ENCODE measurements at regions not wholly inside any gene's neighbourhood (a gene's known extent, or its start where the extent isn't known, plus 50 kb on each side); places are given as distances from the start of the nearest gene placed in this dataset.

- no peak overlapping the region for H3K27ac ChIP-seq
- TF ChIP-seq POLR2A (IDR thresholded peaks at IDR 0.05) (no peak), CTCF (IDR thresholded peaks at IDR 0.05) (no peak)
- no peaks in the 10 kb centered on the region for H3K4me1 ChIP-seq
- H3K36me3 ChIP-seq (ENCODE audit: low read depth, missing control alignments): no peaks in the 10 kb centered on the region
- no peak for DNase-seq
- no peaks in the 10 kb centered on the region for H3K27me3 ChIP-seq
- no peak overlapping the region for H3K4me3 ChIP-seq
- no peaks in the 10 kb centered on the region for H3K9me3 ChIP-seq
- WGBS, 2 donors: 86 to 100% methylated on average over 3 to 9 of the region's 9 CpGs
- intact Hi-C loops (cut with DNase I; ENCODE audit: low total_unique reads): no loop called here
Measured at GRCh38 chrX:68929332-68930150, 100.7 kb downstream of the EFNB1 start.

- TF ChIP-seq CTCF (IDR thresholded peaks at IDR 0.05) (no peak), POLR2A (IDR thresholded peaks at IDR 0.05) (no peak)
- intact Hi-C loops (cut with DNase I; ENCODE audit: low total_unique reads): no loop called here
- WGBS, 2 donors: 89 to 99% methylated on average over 7 of the region's 7 CpGs
- no peak for DNase-seq
- Histone ChIP-seq H3K9me3 (no peaks in the 10 kb centered on the region), H3K27me3 (no peaks in the 10 kb centered on the region), H3K4me1 (no peaks in the 10 kb centered on the region), H3K27ac (no peak overlapping the region), H3K36me3 (ENCODE audit: low read depth, missing control alignments) (no peaks in the 10 kb centered on the region), H3K4me3 (no peak overlapping the region)
Measured at GRCh38 chrX:68928401-68928800, 99.6 kb downstream of the EFNB1 start.

DNA sequence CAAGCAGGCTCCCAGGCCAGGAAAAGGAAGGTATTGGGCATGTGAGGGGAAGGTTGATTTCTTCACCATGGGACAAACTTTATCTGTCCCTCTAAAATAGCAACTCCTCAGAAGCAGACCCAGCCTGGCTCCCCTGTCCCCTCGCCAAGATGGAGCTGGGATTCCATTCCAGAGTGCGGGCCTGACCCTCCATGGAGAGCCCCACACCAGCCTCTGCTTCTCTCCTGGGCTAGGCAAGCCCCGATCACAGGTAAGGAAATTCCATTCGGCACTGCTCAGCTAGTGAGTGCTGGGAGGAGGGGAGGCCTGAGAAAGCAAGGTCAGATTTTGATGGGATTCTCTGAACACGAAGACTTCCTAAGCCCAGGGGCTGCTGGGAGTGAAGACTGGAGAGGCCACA, 98.4 kb downstream of the EFNB1 start:
- WGBS, 2 donors: 93% methylated on average over 2 of the region's 5 CpGs; no CpG with 5 or more reads in 1 of the 2 donors
- intact Hi-C loops (cut with DNase I; ENCODE audit: low total_unique reads): no loop called here
- no peak overlapping the region for H3K27ac ChIP-seq
- no peaks in the 10 kb centered on the region for H3K27me3 ChIP-seq
- no peaks in the 10 kb centered on the region for H3K36me3 ChIP-seq (ENCODE audit: low read depth, missing control alignments)
- no peak overlapping the region for H3K4me3 ChIP-seq
- TF ChIP-seq CTCF (IDR thresholded peaks at IDR 0.05) (no peak), POLR2A (IDR thresholded peaks at IDR 0.05) (no peak)
- no peaks in the 10 kb centered on the region for H3K4me1 ChIP-seq
- no peak for DNase-seq
- no peaks in the 10 kb centered on the region for H3K9me3 ChIP-seq

- 73 to 95% methylated on average over 2 of the region's 2 CpGs for WGBS, 2 donors
- intact Hi-C loops (cut with DNase I; ENCODE audit: low total_unique reads): no loop called here
- Histone ChIP-seq H3K27me3 (no peaks in the 10 kb centered on the region), H3K9me3 (no peaks in the 10 kb centered on the region), H3K27ac (no peak overlapping the region), H3K36me3 (ENCODE audit: low read depth, missing control alignments) (no peaks in the 10 kb centered on the region), H3K4me3 (no peak overlapping the region), H3K4me1 (no peaks in the 10 kb centered on the region)
- no peak for DNase-seq
- TF ChIP-seq CTCF (IDR thresholded peaks at IDR 0.05): no peak
- TF ChIP-seq POLR2A (IDR thresholded peaks at IDR 0.05): no peak
Measured at GRCh38 chrX:68923147-68923546, 94.3 kb downstream of the EFNB1 start.

DNA sequence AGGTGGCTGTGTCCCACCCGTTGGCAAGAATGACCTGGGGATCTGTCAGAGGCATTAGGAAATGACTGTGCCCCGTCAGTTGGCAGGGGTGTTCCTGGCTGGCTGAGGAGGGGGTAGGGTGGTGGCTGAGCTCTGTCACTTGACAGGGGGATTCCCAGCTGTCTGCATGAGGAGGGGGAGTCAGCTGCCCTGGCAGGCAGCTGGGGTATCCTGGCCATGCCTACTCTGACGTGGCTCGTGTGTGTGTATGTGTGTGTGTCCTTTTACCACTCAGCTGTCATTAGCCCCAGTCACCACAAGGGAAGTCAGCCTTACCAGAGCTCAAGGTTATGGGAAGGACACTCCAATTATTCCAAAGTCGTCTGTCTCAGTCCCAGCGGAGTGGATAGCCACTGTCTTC, 93.2 kb downstream of the EFNB1 start:
- H3K4me1 ChIP-seq: no peaks in the 10 kb centered on the region
- no peaks in the 10 kb centered on the region for H3K9me3 ChIP-seq
- no peaks in the 10 kb centered on the region for H3K36me3 ChIP-seq (ENCODE audit: low read depth, missing control alignments)
- H3K27me3 ChIP-seq: no peaks in the 10 kb centered on the region
- H3K4me3 ChIP-seq: no peak overlapping the region
- DNase-seq: no peak
- WGBS, 2 donors: 72% methylated on average over 4 of the region's 6 CpGs; no CpG with 5 or more reads in 1 of the 2 donors
- no peak for TF ChIP-seq POLR2A (IDR thresholded peaks at IDR 0.05)
- TF ChIP-seq CTCF (IDR thresholded peaks at IDR 0.05): no peak
- intact Hi-C loops (cut with DNase I; ENCODE audit: low total_unique reads): no loop called here
- no peak overlapping the region for H3K27ac ChIP-seq

Data from testis (tissue), 2 donors.